CD14-positive monocyte (primary cell): ENCODE measurements at regions not wholly inside any gene's neighbourhood (a gene's known extent, or its start where the extent isn't known, plus 50 kb on each side); places are given as distances from the start of the nearest gene placed in this dataset.

Experiments used
- DNase-seq, 3 donors: peaks; one replicate each; pipeline ENCODE4 v3.0.0-alpha.2; 2011 to 2022
- H2AFZ ChIP-seq: 2 replicates; pipeline ENCODE4 v1.6.0; 2012; ENCODE audit warnings: mild to moderate bottlenecking, low read depth, low read length, inconsistent platforms; ENCODE audit not compliant: insufficient read depth, poor library complexity, severe bottlenecking
- H3K27ac ChIP-seq, 2 donors: 1 replicate in 1 of 2; 2 replicates in 1 of 2; pipeline ENCODE4 v1.5.1; 2012 to 2013; ENCODE audit warnings: low read length in 2 of 2, control low read depth in 1 of 2, inconsistent platforms in 1 of 2, low read depth in 1 of 2, mild to moderate bottlenecking in 1 of 2
- H3K27me3 ChIP-seq, 2 donors: one replicate each; pipeline versions ENCODE4 v1.6.0 to v1.6.1; 2011 to 2013; ENCODE audit warnings: low read length in 2 of 2; ENCODE audit not compliant: control insufficient read depth in 2 of 2, insufficient read depth in 2 of 2
- H3K36me3 ChIP-seq, 2 donors: replicated peaks in 1 of 2; 1 replicate in 1 of 2; 2 replicates in 1 of 2; pipeline versions ENCODE4 v1.5.1 to v1.6.1; 2012 to 2013; ENCODE audit warnings: low read length in 2 of 2, control low read depth in 1 of 2, inconsistent platforms in 1 of 2, mild to moderate bottlenecking in 1 of 2; ENCODE audit not compliant: insufficient read depth in 2 of 2, control insufficient read depth in 1 of 2
- H3K4me1 ChIP-seq, 2 donors: 1 replicate in 1 of 2; 2 replicates in 1 of 2; pipeline versions ENCODE4 v1.5.1 to v1.6.1; 2012 to 2013; ENCODE audit warnings: low read length in 2 of 2, control low read depth in 1 of 2, inconsistent platforms in 1 of 2, mild to moderate bottlenecking in 1 of 2, moderate library complexity in 1 of 2; ENCODE audit not compliant: insufficient read depth in 2 of 2, control insufficient read depth in 1 of 2
- H3K4me2 ChIP-seq: replicated peaks from 2 replicates; pipeline ENCODE3; 2012; ENCODE audit warnings: low read length, moderate library complexity, mild to moderate bottlenecking; ENCODE audit not compliant: poor library complexity, severe bottlenecking; ENCODE audit errors: extremely low read depth
- H3K4me3 ChIP-seq, 3 experiments: fragments of 200-600 bp in 1 of 3; sonication (generic) in 1 of 3; replicated peaks in 1 of 3; 1 replicate in 2 of 3; 2 replicates in 1 of 3; pipeline ENCODE4 v1.5.1; 2011 to 2013; ENCODE audit warnings: low read length in 3 of 3, mild to moderate bottlenecking in 3 of 3, control low read depth in 2 of 3, low read depth in 2 of 3, inconsistent platforms in 1 of 3, moderate library complexity in 1 of 3
- H3K79me2 ChIP-seq: 2 replicates; pipeline ENCODE4 v1.6.0; 2012; ENCODE audit warnings: mild to moderate bottlenecking, control low read depth, inconsistent platforms, low read length, moderate library complexity; ENCODE audit not compliant: insufficient read depth
- H3K9ac ChIP-seq: 2 replicates; pipeline ENCODE4 v1.6.0; 2017; ENCODE audit warnings: low read length, mild to moderate bottlenecking; ENCODE audit not compliant: insufficient read depth, poor library complexity, severe bottlenecking
- H3K9me3 ChIP-seq, 2 donors: replicated peaks in 1 of 2; 1 replicate in 1 of 2; 2 replicates in 1 of 2; pipeline versions ENCODE4 v1.5.1 to v1.6.1; 2012 to 2013; ENCODE audit warnings: low read length in 2 of 2, control low read depth in 1 of 2; ENCODE audit not compliant: control insufficient read depth in 1 of 2, insufficient read depth in 1 of 2
- H4K20me1 ChIP-seq: 2 replicates; pipeline ENCODE4 v1.6.0; 2012; ENCODE audit warnings: mild to moderate bottlenecking, low read length, control low read depth, moderate library complexity; ENCODE audit not compliant: insufficient read depth
- H3K27ac Mint-ChIP-seq, 7 donors: one replicate each; pipeline ENCODE4 v1.8.0; 2020; ENCODE audit warnings: mild to moderate bottlenecking in 7 of 7, mixed read lengths in 7 of 7, moderate library complexity in 6 of 7, inconsistent platforms in 2 of 7
- H3K27me3 Mint-ChIP-seq, 3 donors: one replicate each; pipeline ENCODE4 v1.8.0; 2021 to 2022; ENCODE audit warnings: low read depth in 3 of 3, mild to moderate bottlenecking in 3 of 3, mixed read lengths in 3 of 3, moderate library complexity in 3 of 3, inconsistent platforms in 1 of 3
- H3K36me3 Mint-ChIP-seq, 2 donors: one replicate each; pipeline ENCODE4 v1.8.0; 2020; ENCODE audit warnings: mixed read lengths in 2 of 2, inconsistent platforms in 1 of 2, mild to moderate bottlenecking in 1 of 2
- H3K4me1 Mint-ChIP-seq: one replicate; pipeline ENCODE4 v1.8.0; 2020; ENCODE audit warnings: mild to moderate bottlenecking, mixed read lengths
- H3K4me3 Mint-ChIP-seq, 2 donors: one replicate each; pipeline ENCODE4 v1.8.0; 2020; ENCODE audit warnings: mild to moderate bottlenecking in 2 of 2, mixed read lengths in 2 of 2, moderate library complexity in 1 of 2
- H3K9me3 Mint-ChIP-seq, 7 donors: one replicate each; pipeline ENCODE4 v1.8.0; 2020 to 2022; ENCODE audit warnings: mixed read lengths in 7 of 7, mild to moderate bottlenecking in 6 of 7, moderate library complexity in 6 of 7, inconsistent platforms in 2 of 7
- CTCF ChIP-seq: fragments of 200-600 bp; IDR thresholded peaks from one replicate; pipeline ENCODE4 v1.8.0; 2022; ENCODE audit warnings: antibody characterized with exemption, mild to moderate bottlenecking
- WGBS: methylation state at CpG from one replicate; pipeline ENCODE4 v1.1.5; 2013; ENCODE audit warnings: missing lambda C conversion rate; ENCODE audit not compliant: insufficient coverage; 5-methylcytosine and 5-hydroxymethylcytosine counted together
- intact Hi-C, 2 donors: fragments of 100-400 bp; cut with micrococcal nuclease; formaldehyde crosslinking; loops; one replicate each; pipeline versions ENCODE4 v1.15.0 to v1.15.1; 2023

- no peak for TF ChIP-seq CTCF
- no CpG with 5 or more reads among the region's 4 CpGs for WGBS
- H3K4me2 ChIP-seq = no peak overlapping the region
- peaks cover 25 to 53% of the 10 kb centered on the region in 2 donors for H3K27me3 ChIP-seq
- H3K27ac ChIP-seq = no peak overlapping the region
- peaks cover 10% of the 10 kb centered on the region for H3K4me1 Mint-ChIP-seq
- no peaks in the 10 kb centered on the region for H3K79me2 ChIP-seq
- peaks cover 4 to 11% of the 10 kb centered on the region in 2 donors for H3K4me1 ChIP-seq
- peaks cover 0 to 33% (median 22%) of the 10 kb centered on the region in 3 donors for H3K27me3 Mint-ChIP-seq
- peaks cover 6 to 24% (median 12%) of the 10 kb centered on the region in 7 donors for H3K9me3 Mint-ChIP-seq
- DNase-seq = no peak
- H3K4me3 ChIP-seq = no peak overlapping the region
- intact Hi-C loops = no loop called here
- no peaks in the 10 kb centered on the region for H3K36me3 ChIP-seq
- no peaks in the 10 kb centered on the region for H4K20me1 ChIP-seq
- no peak overlapping the region for H3K9ac ChIP-seq
- no peak overlapping the region for H2AFZ ChIP-seq
- no peak overlapping the region for H3K27ac Mint-ChIP-seq
- peaks cover 0 to 5% of the 10 kb centered on the region in 2 donors for H3K9me3 ChIP-seq
- peak overlapping the region in 1 of 2 donors; percentile 4 for H3K4me3 Mint-ChIP-seq
- H3K36me3 Mint-ChIP-seq = peaks cover 4% of the 10 kb centered on the region in 2 donors
These were observed 88.1 kb upstream of the STMND1 start for GRCh38 chr6:17013701-17014100.

- no peak overlapping the region for H2AFZ ChIP-seq
- no peak for DNase-seq
- no peak overlapping the region for H3K27ac ChIP-seq
- no peak overlapping the region for H3K4me3 ChIP-seq
- 90% methylated on average over 7 of the region's 12 CpGs for WGBS
- H3K27me3 ChIP-seq = peaks cover 22 to 46% of the 10 kb centered on the region in 2 donors
- Mint-ChIP-seq H3K4me1 (peaks cover 10% of the 10 kb centered on the region), H3K27me3 (peaks cover 0 to 31% (median 21%) of the 10 kb centered on the region in 3 donors), H3K27ac (no peak overlapping the region), H3K36me3 (peaks cover 4% of the 10 kb centered on the region in 2 donors), H3K9me3 (peaks cover 6 to 31% (median 17%) of the 10 kb centered on the region in 7 donors), H3K4me3 (peak overlapping the region in 1 of 2 donors; percentile 52)
- no peak overlapping the region for H3K9ac ChIP-seq
- H3K4me1 ChIP-seq = peaks cover 4 to 11% of the 10 kb centered on the region in 2 donors
- no peaks in the 10 kb centered on the region for H3K79me2 ChIP-seq
- H3K4me2 ChIP-seq = no peak overlapping the region
- no peaks in the 10 kb centered on the region for H3K36me3 ChIP-seq
- TF ChIP-seq CTCF = no peak
- intact Hi-C loops = no loop called here
- peaks cover 0 to 5% of the 10 kb centered on the region in 2 donors for H3K9me3 ChIP-seq
- H4K20me1 ChIP-seq = no peaks in the 10 kb centered on the region
These were observed 89.2 kb upstream of the STMND1 start for GRCh38 chr6:17012421-17013225.
